ENCODE measurements at regions not wholly inside any gene's neighbourhood (a gene's known extent, or its start where the extent isn't known, plus 50 kb on each side); places are given as distances from the start of the nearest gene placed in this dataset.

GRCh38 chr5:155353231-155353630, 339.7 kb downstream of the KIF4B start:
- ChIA-PET POLR2A (no interaction called here), CTCF (no interaction called here)
- intact Hi-C loops (cut with micrococcal nuclease) (no loop called here), dilution Hi-C loops (cut with MboI; ENCODE audit: extremely low pct_ligation_motif_present, low sequenced_read_pairs) (no loop called here)
- no peaks in the 10 kb centered on the region for H3K9me3 ChIP-seq (replicated peaks; ENCODE audit: control insufficient read depth, insufficient read depth, low read length)
- H3K4me3 ChIP-seq (replicated peaks in 1 of 3; ENCODE audit: insufficient read depth in 1 of 3, low read depth in 1 of 3, low read length in 3 of 3) = no peak overlapping the region
- no peaks in the 10 kb centered on the region for H3K36me3 ChIP-seq (ENCODE audit: control insufficient read depth in 2 of 2, extremely low read depth in 1 of 2, insufficient read depth in 2 of 2, low read length in 2 of 2)
- no peak overlapping the region for H2AFZ ChIP-seq (ENCODE audit: low read depth, low read length)
- H3K4me2 ChIP-seq (ENCODE audit: insufficient read depth, low read length) = no peak overlapping the region
- no peaks in the 10 kb centered on the region for H3K9me1 ChIP-seq (replicated peaks; ENCODE audit: control insufficient read depth, extremely low read depth, insufficient read depth, low read length)
- FAIRE-seq (no peak), DNase-seq (ENCODE audit: low read depth, low spot score) (no peak)
- H4K20me1 ChIP-seq (replicated peaks; ENCODE audit: control insufficient read depth, extremely low read depth, insufficient read depth, low read length) = no peaks in the 10 kb centered on the region
- H3K9ac ChIP-seq (replicated peaks; ENCODE audit: extremely low read depth, insufficient read depth, low read length) = no peak overlapping the region
- H3K79me2 ChIP-seq (ENCODE audit: control insufficient read depth, insufficient read depth, low read length) = no peaks in the 10 kb centered on the region
- no TSS peak for BruUV-seq (replicated peaks)
- H3K27me3 ChIP-seq (ENCODE audit: control insufficient read depth in 2 of 2, insufficient read depth in 2 of 2, low read length in 2 of 2) = no peaks in the 10 kb centered on the region
- no peak for TF ChIP-seq POLR2AphosphoS5 (IDR thresholded peaks at IDR 0.05; ENCODE audit: insufficient read depth, low read depth, low read length)
- TF ChIP-seq POLR2A (IDR thresholded peaks at IDR 0.05; ENCODE audit: low read depth, low read length) = no peak
- TF ChIP-seq, protein P1, sequence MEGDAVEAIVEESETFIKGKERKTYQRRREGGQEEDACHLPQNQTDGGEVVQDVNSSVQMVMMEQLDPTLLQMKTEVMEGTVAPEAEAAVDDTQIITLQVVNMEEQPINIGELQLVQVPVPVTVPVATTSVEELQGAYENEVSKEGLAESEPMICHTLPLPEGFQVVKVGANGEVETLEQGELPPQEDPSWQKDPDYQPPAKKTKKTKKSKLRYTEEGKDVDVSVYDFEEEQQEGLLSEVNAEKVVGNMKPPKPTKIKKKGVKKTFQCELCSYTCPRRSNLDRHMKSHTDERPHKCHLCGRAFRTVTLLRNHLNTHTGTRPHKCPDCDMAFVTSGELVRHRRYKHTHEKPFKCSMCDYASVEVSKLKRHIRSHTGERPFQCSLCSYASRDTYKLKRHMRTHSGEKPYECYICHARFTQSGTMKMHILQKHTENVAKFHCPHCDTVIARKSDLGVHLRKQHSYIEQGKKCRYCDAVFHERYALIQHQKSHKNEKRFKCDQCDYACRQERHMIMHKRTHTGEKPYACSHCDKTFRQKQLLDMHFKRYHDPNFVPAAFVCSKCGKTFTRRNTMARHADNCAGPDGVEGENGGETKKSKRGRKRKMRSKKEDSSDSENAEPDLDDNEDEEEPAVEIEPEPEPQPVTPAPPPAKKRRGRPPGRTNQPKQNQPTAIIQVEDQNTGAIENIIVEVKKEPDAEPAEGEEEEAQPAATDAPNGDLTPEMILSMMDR (IDR thresholded peaks at IDR 0.05; ENCODE audit: extremely low read depth in 1 of 2, insufficient read depth in 1 of 2, low read depth in 1 of 2, low read length in 2 of 2) = no peak
- TF ChIP-seq MYC (IDR thresholded peaks at IDR 0.05; ENCODE audit: low read depth, low read length) = no peak
- TF ChIP-seq, protein P2, sequence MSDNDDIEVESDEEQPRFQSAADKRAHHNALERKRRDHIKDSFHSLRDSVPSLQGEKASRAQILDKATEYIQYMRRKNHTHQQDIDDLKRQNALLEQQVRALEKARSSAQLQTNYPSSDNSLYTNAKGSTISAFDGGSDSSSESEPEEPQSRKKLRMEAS (IDR thresholded peaks at IDR 0.05; ENCODE audit: insufficient read depth, insufficient read length) = no peak
- TF ChIP-seq FOS (IDR thresholded peaks at IDR 0.05; ENCODE audit: borderline replicate concordance, insufficient read depth, low read length) = no peak
- no peak for TF ChIP-seq EZH2 (IDR thresholded peaks at IDR 0.05; ENCODE audit: borderline replicate concordance, low read depth, low read length, severe bottlenecking)
- TF ChIP-seq GATA2 (IDR thresholded peaks at IDR 0.05; ENCODE audit: insufficient read depth, insufficient read length, low read depth, low read length) = no peak
- no peak for TF ChIP-seq JUN (IDR thresholded peaks at IDR 0.05; ENCODE audit: borderline replicate concordance, insufficient read depth, insufficient read length, low read depth)
- H3K4me1 ChIP-seq (ENCODE audit: control insufficient read depth, extremely low read depth, insufficient read depth, low read length) = no peaks in the 10 kb centered on the region
- no peak overlapping the region for H3K27ac ChIP-seq (ENCODE audit: insufficient read depth, low read depth, low read length)

Measured in endothelial cell of umbilical vein (primary cell).